ENCODE measurements at regions not wholly inside any gene's neighbourhood (a gene's known extent, or its start where the extent isn't known, plus 50 kb on each side); places are given as distances from the start of the nearest gene placed in this dataset.

GRCh38 chr5:67793966-67794365, 421.6 kb upstream of the PIK3R1 start:
- ChIA-PET POLR2A (no interaction called here), CTCF (no interaction called here)
- H3K27ac ChIP-seq = no peak overlapping the region

GRCh38 chr5:67793418-67793817, 422.1 kb upstream of the PIK3R1 start:
- ATAC-seq (no peak), DNase-seq (ENCODE audit: low read depth in 1 of 2, low spot score in 1 of 2) (no peak), FAIRE-seq (no peak)
- no peak overlapping the region for H3K4me3 ChIP-seq
- H3K9me3 ChIP-seq = no peaks in the 10 kb centered on the region
- CTCF ChIA-PET = no interaction called here
- H3K27ac ChIP-seq = no peak overlapping the region
- POLR2A ChIA-PET = no interaction called here
- TF ChIP-seq ZNF302 (CRISPR knock-in tag; IDR thresholded peaks at IDR 0.05) (no peak), PHF8 (IDR thresholded peaks at IDR 0.05; ENCODE audit: borderline replicate concordance, low read depth) (no peak), RAD21 (conservative IDR thresholded peaks at IDR 0.05 in 1 of 2, IDR thresholded peaks at IDR 0.05 in 1 of 2) (no peak), HOXB13 (CRISPR knock-in tag; IDR thresholded peaks at IDR 0.05; ENCODE audit: low read depth) (no peak), CHD2 (IDR thresholded peaks at IDR 0.05; ENCODE audit: low read length, partially characterized antibody) (no peak), TFCP2L1 (CRISPR knock-in tag; IDR thresholded peaks at IDR 0.05) (no peak), RFX5 (IDR thresholded peaks at IDR 0.05) (no peak), NPAS2 (CRISPR knock-in tag; IDR thresholded peaks at IDR 0.05; ENCODE audit: borderline replicate concordance) (no peak), CEBPB (IDR thresholded peaks at IDR 0.05) (no peak)
- H3K4me2 ChIP-seq = no peak overlapping the region
- no peaks in the 10 kb centered on the region for H3K4me1 ChIP-seq
- WGBS (ENCODE audit: missing lambda C conversion rate) = 0% methylated on average over 1 of the region's 1 CpG

More at GRCh38 chr5:67793966-67794365, 421.6 kb upstream of the PIK3R1 start:
- DNase-seq (ENCODE audit: low read depth in 1 of 2, low spot score in 1 of 2) (no peak), ATAC-seq (no peak), FAIRE-seq (no peak)
- Histone ChIP-seq H3K4me2 (no peak overlapping the region), H3K9me3 (no peaks in the 10 kb centered on the region), H3K4me3 (no peak overlapping the region), H3K4me1 (no peaks in the 10 kb centered on the region)
- TF ChIP-seq REST (IDR thresholded peaks at IDR 0.05) = no peak
- TF ChIP-seq SMC3 (IDR thresholded peaks at IDR 0.05) = no peak
- TF ChIP-seq RFX5 (IDR thresholded peaks at IDR 0.05) = no peak
- no peak for TF ChIP-seq NFE2L2 (conservative IDR thresholded peaks at IDR 0.05; ENCODE audit: low read length)
- no peak for TF ChIP-seq EHMT2 (IDR thresholded peaks at IDR 0.05; ENCODE audit: low read depth)
- no peak for TF ChIP-seq CTCF (IDR thresholded peaks at IDR 0.05)
- no peak for TF ChIP-seq POLR2AphosphoS2 (conservative IDR thresholded peaks at IDR 0.05; ENCODE audit: low read length)
- no peak for TF ChIP-seq NPAS2 (CRISPR knock-in tag; IDR thresholded peaks at IDR 0.05; ENCODE audit: borderline replicate concordance)
- no peak for TF ChIP-seq FOSL2 (IDR thresholded peaks at IDR 0.05)
- no peak for TF ChIP-seq FOSL2 (CRISPR knock-in tag; IDR thresholded peaks at IDR 0.05)
- TF ChIP-seq RARB (CRISPR knock-in tag; IDR thresholded peaks at IDR 0.05) = no peak
- TF ChIP-seq CBX8 (IDR thresholded peaks at IDR 0.05) = no peak
- no peak for TF ChIP-seq HES2 (IDR thresholded peaks at IDR 0.05)
- no peak for TF ChIP-seq BHLHE40 (IDR thresholded peaks at IDR 0.05; ENCODE audit: low read depth, low read length)
- TF ChIP-seq PHF8 (IDR thresholded peaks at IDR 0.05; ENCODE audit: borderline replicate concordance, low read depth) = no peak
- no peak for TF ChIP-seq ZC3H11A (IDR thresholded peaks at IDR 0.05)
- no peak for TF ChIP-seq HEYL (CRISPR knock-in tag; IDR thresholded peaks at IDR 0.05)
- WGBS (ENCODE audit: missing lambda C conversion rate) = 43% methylated on average over 2 of the region's 2 CpGs
